Keratinocyte (primary cell): ENCODE measurements at regions not wholly inside any gene's neighbourhood (a gene's known extent, or its start where the extent isn't known, plus 50 kb on each side); places are given as distances from the start of the nearest gene placed in this dataset.

Source experiments
- CTCF ChIP-seq, 3 experiments: IDR thresholded peaks in 1 of 3; conservative IDR thresholded peaks in 1 of 3; optimal IDR thresholded peaks in 1 of 3; 2 replicates in 2 of 3; 3 replicates in 1 of 3; pipeline versions ENCODE3 to v1.5.1; 2011; ENCODE audit warnings: low read length in 3 of 3, mild to moderate bottlenecking in 3 of 3, moderate library complexity in 2 of 3, control low read depth in 1 of 3, inconsistent platforms in 1 of 3; ENCODE audit not compliant: insufficient read depth in 2 of 3; ENCODE audit errors: extremely low read depth in 1 of 3
- EZH2 ChIP-seq: IDR thresholded peaks from one replicate; pipeline ENCODE4 v1.6.1; 2012; ENCODE audit warnings: inconsistent platforms, mild to moderate bottlenecking, low read length, moderate library complexity

- TF ChIP-seq EZH2: no peak
- TF ChIP-seq CTCF (optimal IDR thresholded peaks at IDR 0.05 in 1 of 3, IDR thresholded peaks at IDR 0.05 in 1 of 3, conservative IDR thresholded peaks at IDR 0.05 in 1 of 3; ENCODE audit: extremely low read depth in 1 of 3, insufficient read depth in 2 of 3, low read length in 3 of 3): no peak
Measured at GRCh38 chr4:100317032-100317864, 127.0 kb upstream of the DDIT4L start.
